Ovary (tissue), 7 donors: ENCODE measurements at regions not wholly inside any gene's neighbourhood (a gene's known extent, or its start where the extent isn't known, plus 50 kb on each side); places are given as distances from the start of the nearest gene placed in this dataset.

Experiments used
- DNase-seq, 5 donors: peaks; one replicate each; pipeline ENCODE4 v3.0.0-alpha.2; 2019 to 2020
- H3K27ac ChIP-seq, 2 donors: fragments of 200-600 bp; one replicate each; pipeline versions ENCODE4 v1.5.1 to v1.8.0; 2019 to 2022
- H3K27me3 ChIP-seq: fragments of 200-600 bp; one replicate; pipeline ENCODE4 v1.8.0; 2022
- H3K36me3 ChIP-seq: fragments of 200-600 bp; sonication (generic); one replicate; pipeline ENCODE4 v1.5.1; 2019
- H3K4me1 ChIP-seq: one replicate; pipeline ENCODE4 v1.8.1; 2013; ENCODE audit warnings: mild to moderate bottlenecking, moderate library complexity; ENCODE audit not compliant: insufficient read depth
- H3K4me3 ChIP-seq: fragments of 200-600 bp; sonication (generic); one replicate; pipeline ENCODE4 v1.5.1; 2017
- H3K9me3 ChIP-seq, 2 donors: fragments of 200-600 bp in 1 of 2; sonication (generic) in 1 of 2; one replicate each; pipeline versions ENCODE4 v1.5.1 to v1.8.1; 2013 to 2019; ENCODE audit warnings: mild to moderate bottlenecking in 1 of 2, moderate library complexity in 1 of 2
- CTCF ChIP-seq, 3 donors: fragments of 450-650 bp in 2 of 3; fragments of 200-600 bp in 1 of 3; IDR thresholded peaks; one replicate each; pipeline versions ENCODE4 v1.5.1 to v1.8.0; 2016 to 2022; ENCODE audit warnings: antibody characterized with exemption in 3 of 3, mild to moderate bottlenecking in 1 of 3
- EP300 ChIP-seq: sonication (generic); formaldehyde crosslinking; IDR thresholded peaks from one replicate; pipeline ENCODE4 v1.6.1; 2017; ENCODE audit warnings: antibody characterized with exemption
- POLR2A ChIP-seq: fragments of 450-650 bp; IDR thresholded peaks from one replicate; pipeline ENCODE4 v1.6.1; 2017; ENCODE audit warnings: antibody characterized with exemption, mild to moderate bottlenecking, moderate library complexity
- WGBS, 3 donors: extraction: QIAGEN DNeasy Blood & Tissue Kit in 1 of 3; methylation state at CpG; one replicate each; pipeline versions ENCODE4 v1.1.5 to v1.1.7; 2013 to 2017; 5-methylcytosine and 5-hydroxymethylcytosine counted together
- intact Hi-C, 4 donors: fragments of 100-400 bp; cut with DNase I; formaldehyde crosslinking; loops; one replicate each; pipeline versions ENCODE4 v1.11.0 to v1.15.1; 2022 to 2023
- donor health status: DM: no; HTN: no; CAD: no; lungs with moderate emphysema.
- donor health status: DM: no; HTN: no; CAD: no.
- donor health status: Bipolar disorder and iron deficiency.
- donor health status: DM: no; HTN: no; CAD: no.
- donor health status: DM: yes; HTN: yes; CAD: no.

GRCh38 chr1:60126723-60127122 lies 53.2 kb upstream of the C1orf87 start:
- Histone ChIP-seq H3K4me1 (no peaks in the 10 kb centered on the region), H3K36me3 (no peaks in the 10 kb centered on the region), H3K9me3 (no peaks in the 10 kb centered on the region), H3K27ac (no peak overlapping the region), H3K27me3 (no peaks in the 10 kb centered on the region), H3K4me3 (no peak overlapping the region)
- intact Hi-C loops: loop anchor here in 1 of 4 donors (5.0 kb wide), 1 partner anchor 771 kb away; no protein-coding TSS in a partner anchor
- 67 to 80% (median 73%) methylated on average over 3 of the region's 3 CpGs for WGBS, 3 donors
- no peak for TF ChIP-seq CTCF (IDR thresholded peaks at IDR 0.05)
- no peak for TF ChIP-seq POLR2A
- no peak for TF ChIP-seq EP300
- no peak for DNase-seq
